ENCODE measurements at regions not wholly inside any gene's neighbourhood (a gene's known extent, or its start where the extent isn't known, plus 50 kb on each side); places are given as distances from the start of the nearest gene placed in this dataset.

DNA sequence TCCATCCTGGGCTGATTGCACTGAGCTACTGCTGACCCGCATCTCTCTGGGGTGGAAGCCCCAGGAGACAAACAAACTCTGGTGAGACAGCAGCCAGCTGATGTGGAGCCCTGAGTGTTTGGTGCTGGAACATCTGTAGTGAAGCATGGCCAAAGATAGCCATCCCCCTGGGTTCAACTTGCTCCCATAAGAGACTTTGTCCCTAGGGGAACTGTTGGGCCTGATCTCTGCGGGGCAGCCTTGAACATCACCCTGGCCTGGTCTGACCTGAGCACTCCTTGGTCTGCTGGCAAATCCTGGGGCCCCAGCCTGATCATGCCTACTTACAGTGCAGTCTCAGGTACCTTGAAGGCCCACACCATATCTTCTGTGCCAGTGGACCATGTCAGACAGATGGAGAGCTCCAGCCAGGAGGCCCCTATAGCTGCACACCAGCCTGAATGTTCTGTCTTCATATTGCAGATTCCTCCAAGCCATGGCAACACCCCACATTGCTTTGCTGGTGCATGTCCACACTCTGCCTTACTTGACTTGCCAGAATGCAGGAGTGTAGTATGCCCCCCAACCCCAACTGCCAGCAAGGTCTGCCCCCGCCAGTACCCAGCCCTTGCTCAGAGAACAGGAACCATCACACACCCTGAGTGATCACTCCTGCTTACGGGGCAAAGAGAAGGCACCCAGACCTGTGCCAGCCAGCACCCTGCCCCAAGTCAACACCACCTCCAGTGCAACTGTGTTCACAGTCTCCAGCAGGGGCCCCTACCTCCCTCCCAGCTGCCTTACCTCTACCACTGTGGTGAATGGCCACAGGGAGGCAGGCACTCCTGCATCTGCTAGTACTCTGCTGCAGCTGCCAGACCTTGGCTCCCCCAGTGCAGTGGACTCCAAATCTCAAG lies 690.5 kb upstream of the NR5A2 start:
- TF ChIP-seq EZH2 (IDR thresholded peaks at IDR 0.05): no peak
- no peak for TF ChIP-seq POLR2AphosphoS5 (IDR thresholded peaks at IDR 0.05; ENCODE audit: borderline replicate concordance, low read depth, low read length)
- TF ChIP-seq FOXP2 (optimal IDR thresholded peaks at IDR 0.05; ENCODE audit: control extremely low read depth, extremely low read length, insufficient read depth): no peak

All from SK-N-MC (cell line).